GM12864 (cell line): ENCODE measurements at regions not wholly inside any gene's neighbourhood (a gene's known extent, or its start where the extent isn't known, plus 50 kb on each side); places are given as distances from the start of the nearest gene placed in this dataset.
"Not testable (repeated sequence)": the region's sequence is repeated elsewhere in the genome, so short reads cannot be mapped to it uniquely, and the experiment has no call there.

Source experiments
- DNase-seq: peaks from one replicate; pipeline ENCODE4 v3.0.0-alpha.2; 2011; ENCODE audit warnings: low read depth
- H3K4me3 ChIP-seq: 2 replicates; pipeline ENCODE4 v1.5.1; 2011; ENCODE audit warnings: mild to moderate bottlenecking, low read depth, low read length, control low read depth
- TF ChIP-seq, protein P1 (sequence below): IDR thresholded peaks from 2 replicates; pipeline ENCODE4 v1.5.1; 2011; ENCODE audit warnings: low read depth, mild to moderate bottlenecking, moderate library complexity, low read length, control low read depth, inconsistent platforms; ENCODE audit errors: missing control alignments

GRCh38 chr1:148379697-148380096 is 103.4 kb downstream of the PPIAL4G start:
- TF ChIP-seq, protein P1, sequence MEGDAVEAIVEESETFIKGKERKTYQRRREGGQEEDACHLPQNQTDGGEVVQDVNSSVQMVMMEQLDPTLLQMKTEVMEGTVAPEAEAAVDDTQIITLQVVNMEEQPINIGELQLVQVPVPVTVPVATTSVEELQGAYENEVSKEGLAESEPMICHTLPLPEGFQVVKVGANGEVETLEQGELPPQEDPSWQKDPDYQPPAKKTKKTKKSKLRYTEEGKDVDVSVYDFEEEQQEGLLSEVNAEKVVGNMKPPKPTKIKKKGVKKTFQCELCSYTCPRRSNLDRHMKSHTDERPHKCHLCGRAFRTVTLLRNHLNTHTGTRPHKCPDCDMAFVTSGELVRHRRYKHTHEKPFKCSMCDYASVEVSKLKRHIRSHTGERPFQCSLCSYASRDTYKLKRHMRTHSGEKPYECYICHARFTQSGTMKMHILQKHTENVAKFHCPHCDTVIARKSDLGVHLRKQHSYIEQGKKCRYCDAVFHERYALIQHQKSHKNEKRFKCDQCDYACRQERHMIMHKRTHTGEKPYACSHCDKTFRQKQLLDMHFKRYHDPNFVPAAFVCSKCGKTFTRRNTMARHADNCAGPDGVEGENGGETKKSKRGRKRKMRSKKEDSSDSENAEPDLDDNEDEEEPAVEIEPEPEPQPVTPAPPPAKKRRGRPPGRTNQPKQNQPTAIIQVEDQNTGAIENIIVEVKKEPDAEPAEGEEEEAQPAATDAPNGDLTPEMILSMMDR = no peak
- H3K4me3 ChIP-seq = no peak overlapping the region

GRCh38 chr1:148379170-148379500 is 104.0 kb downstream of the PPIAL4G start:
- DNase-seq = no peak
- TF ChIP-seq, protein P1 = no peak
- H3K4me3 ChIP-seq = no peak overlapping the region

More at GRCh38 chr1:148379697-148380096, 103.4 kb downstream of the PPIAL4G start:
- no peak for DNase-seq

DNA sequence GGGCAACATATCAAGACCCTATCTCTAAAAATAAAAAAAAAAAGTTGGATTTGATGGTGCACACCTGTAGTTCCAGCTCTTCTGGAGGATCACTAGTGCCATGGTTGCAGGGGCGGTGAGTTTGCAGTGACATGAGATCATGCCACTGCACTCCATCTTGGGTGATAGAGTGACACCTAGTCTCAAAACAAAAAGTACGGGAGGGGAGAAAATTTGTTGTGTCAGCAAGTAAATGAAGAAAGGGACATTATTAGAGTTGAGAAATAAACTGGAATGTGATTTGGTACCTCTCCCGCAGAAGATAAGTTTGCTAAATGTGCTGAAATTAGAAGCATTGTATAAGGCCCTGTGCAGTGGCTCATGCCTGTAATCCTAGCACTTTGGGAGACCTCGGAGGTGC is 105.1 kb downstream of the PPIAL4G start:
- not testable (repeated sequence) for H3K4me3 ChIP-seq

DNA sequence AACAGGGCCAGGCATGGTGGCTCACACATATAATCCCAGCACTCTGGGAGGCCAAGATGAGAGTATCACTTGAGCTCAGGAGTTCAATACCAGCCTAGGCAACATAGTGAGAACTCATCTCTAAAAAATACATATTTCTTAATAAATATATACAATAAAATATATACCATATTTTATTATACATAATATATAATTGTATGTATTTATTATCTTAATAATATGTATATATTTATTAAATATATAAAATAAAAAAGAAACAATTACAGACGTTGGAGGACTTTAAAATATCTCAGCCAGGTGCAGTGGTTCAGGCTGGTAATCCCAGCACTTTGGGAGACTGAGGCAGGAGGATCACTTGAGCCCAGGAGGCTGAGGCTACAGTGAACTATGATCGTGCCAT is 106.1 kb downstream of the PPIAL4G start:
- not testable (repeated sequence) for DNase-seq, H3K4me3 ChIP-seq

More for the DNA sequence above, 105.1 kb downstream of the PPIAL4G start:
- not testable (repeated sequence) for DNase-seq

GRCh38 chr1:148374101-148374500 is 109.0 kb downstream of the PPIAL4G start:
- H3K4me3 ChIP-seq = no peak overlapping the region
- TF ChIP-seq, protein P1 = no peak
- no peak for DNase-seq

DNA sequence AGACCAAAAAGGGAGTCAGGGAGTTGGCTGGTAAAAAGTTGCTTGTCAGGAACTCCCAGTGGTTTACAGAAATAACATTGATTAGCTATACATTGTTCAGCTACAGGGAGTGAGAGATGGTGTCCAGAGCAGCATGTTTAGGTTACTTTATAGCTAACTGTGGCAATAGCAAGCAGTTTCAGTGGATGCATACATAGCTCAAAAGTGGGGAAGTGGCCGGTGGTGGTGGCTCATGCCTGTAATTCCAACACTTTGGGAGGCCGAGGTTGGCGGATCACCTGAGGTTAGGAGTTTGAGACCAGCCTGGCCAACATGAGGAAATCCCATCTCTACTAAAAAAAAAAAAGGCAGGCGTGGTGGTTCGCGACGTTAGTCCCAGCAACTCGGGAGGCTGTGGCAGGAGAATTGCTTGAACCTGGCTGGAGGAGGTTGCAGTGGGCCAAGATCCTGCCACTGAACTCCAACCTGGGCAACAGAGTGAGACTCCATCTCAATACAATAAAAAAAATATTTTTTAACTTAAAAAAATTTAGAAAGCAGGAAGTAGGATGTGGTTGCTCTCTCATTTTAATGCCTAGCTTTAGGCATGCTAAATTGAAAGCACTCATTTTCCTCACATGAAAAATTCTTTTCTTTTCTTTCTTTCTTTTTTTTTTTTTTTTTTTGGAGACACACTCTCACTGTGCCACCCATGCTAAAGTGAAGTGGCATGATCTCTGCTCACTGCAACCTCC is 109.7 kb downstream of the PPIAL4G start:
- no peak overlapping the region for H3K4me3 ChIP-seq
- TF ChIP-seq, protein P1 = no peak
- no peak for DNase-seq

DNA sequence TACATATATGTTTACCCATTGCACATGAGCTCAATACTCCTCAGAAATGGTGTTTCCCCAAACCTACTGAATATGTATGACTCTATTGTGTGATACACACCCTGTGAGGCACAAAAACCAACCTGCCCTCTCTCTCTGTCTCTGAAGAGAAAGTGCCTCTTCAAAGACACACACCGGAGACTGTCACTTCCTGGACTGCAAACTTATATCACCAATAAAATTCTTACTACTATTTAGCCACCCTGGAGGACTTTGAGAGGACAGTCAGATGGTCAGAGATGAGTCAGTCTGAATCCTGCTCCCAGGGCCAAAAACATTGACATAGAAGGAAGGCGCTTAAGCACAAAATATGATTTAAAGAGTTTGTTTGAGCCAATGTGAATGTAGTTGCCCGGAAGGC is 110.4 kb downstream of the PPIAL4G start:
- DNase-seq = no peak
- TF ChIP-seq, protein P1 = no peak
- no peak overlapping the region for H3K4me3 ChIP-seq

DNA sequence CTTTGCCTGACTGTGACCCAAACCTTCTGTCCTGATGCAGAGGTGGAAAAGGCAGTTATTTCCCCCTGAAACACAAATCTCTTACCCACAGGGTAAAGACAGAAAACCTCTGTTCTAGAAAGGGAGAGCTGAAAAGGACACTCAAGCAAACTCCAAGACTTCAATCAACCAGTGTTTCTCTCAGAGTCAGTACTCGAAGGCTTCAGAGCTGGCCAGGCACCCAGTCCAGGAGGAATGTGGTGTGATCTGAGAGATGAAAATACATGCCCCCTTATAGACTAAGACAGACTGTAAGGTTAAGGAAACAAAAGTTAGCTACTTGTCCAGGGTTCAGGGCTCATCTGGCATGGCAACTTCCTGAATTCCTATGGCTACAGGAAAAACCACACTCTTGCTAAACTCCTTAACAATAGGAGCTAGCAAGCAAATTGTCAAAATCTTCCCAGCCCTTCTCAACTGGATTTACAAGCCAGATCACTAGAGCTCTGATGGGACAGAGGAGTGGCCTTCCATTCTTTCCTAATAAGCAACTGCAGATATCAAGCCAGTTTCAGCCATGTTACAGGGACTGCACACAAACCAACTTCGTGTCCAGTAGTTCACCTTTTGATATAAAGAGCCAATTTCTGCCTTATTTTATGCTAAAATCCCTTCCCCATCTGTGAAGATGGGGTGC is 110.9 kb downstream of the PPIAL4G start:
- H3K4me3 ChIP-seq, DNase-seq: not testable (repeated sequence)
